ENCODE measurements at regions not wholly inside any gene's neighbourhood (a gene's known extent, or its start where the extent isn't known, plus 50 kb on each side); places are given as distances from the start of the nearest gene placed in this dataset.

DNA sequence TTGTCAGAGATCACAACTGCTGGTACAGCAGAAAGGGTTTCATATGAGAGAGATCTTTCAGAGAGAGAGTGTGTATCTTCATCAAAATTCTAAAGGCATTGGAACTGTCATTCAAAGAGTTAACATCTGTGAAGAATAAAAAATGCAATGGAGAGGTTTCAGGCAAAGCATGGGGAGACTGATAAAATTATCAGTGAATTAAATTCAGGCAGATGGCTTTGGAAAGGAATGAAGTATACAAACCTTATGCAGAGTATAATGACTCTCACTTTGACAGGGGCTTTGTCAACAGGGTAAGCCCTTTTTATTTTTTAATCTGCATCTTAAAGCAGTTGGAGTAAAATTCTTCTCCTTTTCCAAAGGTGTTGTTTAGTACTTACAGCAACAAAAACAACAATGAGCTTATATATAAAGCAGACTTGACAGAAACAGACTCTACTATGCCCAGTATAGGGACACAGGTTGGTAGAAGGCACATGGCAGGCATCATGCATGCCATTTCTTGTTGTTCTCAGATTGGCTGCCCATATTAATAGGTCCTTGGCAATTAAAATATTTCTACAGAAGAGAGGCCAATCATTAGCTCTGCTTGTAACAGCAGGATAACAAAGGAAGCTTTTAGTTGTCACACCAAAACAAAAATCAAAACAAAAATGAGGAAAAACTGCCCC, 54.9 kb upstream of the NXPH1 start:
- H3K4me3 ChIP-seq (ENCODE audit: low read length), result no peak overlapping the region
- TF ChIP-seq, protein P1, sequence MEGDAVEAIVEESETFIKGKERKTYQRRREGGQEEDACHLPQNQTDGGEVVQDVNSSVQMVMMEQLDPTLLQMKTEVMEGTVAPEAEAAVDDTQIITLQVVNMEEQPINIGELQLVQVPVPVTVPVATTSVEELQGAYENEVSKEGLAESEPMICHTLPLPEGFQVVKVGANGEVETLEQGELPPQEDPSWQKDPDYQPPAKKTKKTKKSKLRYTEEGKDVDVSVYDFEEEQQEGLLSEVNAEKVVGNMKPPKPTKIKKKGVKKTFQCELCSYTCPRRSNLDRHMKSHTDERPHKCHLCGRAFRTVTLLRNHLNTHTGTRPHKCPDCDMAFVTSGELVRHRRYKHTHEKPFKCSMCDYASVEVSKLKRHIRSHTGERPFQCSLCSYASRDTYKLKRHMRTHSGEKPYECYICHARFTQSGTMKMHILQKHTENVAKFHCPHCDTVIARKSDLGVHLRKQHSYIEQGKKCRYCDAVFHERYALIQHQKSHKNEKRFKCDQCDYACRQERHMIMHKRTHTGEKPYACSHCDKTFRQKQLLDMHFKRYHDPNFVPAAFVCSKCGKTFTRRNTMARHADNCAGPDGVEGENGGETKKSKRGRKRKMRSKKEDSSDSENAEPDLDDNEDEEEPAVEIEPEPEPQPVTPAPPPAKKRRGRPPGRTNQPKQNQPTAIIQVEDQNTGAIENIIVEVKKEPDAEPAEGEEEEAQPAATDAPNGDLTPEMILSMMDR (IDR thresholded peaks at IDR 0.05; ENCODE audit: insufficient read depth, low read depth, low read length, missing control alignments), result no peak
- no peak for DNase-seq (ENCODE audit: low read depth)

DNA sequence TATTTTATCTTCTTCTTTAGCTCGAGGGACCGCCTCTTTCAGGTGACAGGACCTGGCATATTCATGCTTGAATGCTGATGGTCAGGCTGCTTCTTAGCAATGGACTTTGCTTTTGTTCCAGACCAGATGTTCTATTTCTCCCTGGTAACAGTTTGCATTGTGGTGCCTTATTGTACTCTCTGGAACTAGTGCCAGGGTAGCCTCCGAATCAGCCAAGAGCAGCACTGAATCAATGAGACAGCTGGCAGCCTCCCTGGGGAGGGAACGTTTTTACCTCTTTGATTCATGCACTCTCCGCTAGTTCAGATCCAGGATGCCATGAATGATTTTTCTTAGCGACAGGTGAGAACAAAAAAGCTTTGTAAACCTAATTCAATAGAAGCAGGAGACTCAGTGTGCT, 54.1 kb upstream of the NXPH1 start:
- DNase-seq (ENCODE audit: low read depth), result no peak
- no peak overlapping the region for H3K4me3 ChIP-seq (ENCODE audit: low read length)
- TF ChIP-seq, protein P1 (IDR thresholded peaks at IDR 0.05; ENCODE audit: insufficient read depth, low read depth, low read length, missing control alignments), result no peak

DNA sequence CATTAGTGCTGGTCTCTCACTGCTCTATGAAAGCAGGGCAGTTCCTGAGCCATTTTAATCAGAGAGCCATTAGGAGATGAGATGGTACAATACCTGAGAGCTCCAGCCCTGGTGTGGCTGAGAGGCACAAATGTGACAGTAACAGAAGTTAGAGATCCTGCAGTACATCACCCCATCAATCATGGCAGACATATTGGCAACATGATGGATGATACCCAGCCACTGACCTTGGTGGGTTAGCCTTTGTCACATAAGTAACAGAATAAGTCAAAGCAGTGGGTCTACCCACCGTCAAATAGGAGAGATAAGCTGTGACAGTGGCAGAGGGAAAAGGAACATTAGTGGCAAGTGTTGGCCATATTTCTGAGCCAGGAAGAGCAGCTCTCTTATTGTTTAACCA, 53.3 kb upstream of the NXPH1 start:
- TF ChIP-seq, protein P1 (IDR thresholded peaks at IDR 0.05; ENCODE audit: insufficient read depth, low read depth, low read length, missing control alignments), result no peak
- DNase-seq (ENCODE audit: low read depth), result no peak

DNA sequence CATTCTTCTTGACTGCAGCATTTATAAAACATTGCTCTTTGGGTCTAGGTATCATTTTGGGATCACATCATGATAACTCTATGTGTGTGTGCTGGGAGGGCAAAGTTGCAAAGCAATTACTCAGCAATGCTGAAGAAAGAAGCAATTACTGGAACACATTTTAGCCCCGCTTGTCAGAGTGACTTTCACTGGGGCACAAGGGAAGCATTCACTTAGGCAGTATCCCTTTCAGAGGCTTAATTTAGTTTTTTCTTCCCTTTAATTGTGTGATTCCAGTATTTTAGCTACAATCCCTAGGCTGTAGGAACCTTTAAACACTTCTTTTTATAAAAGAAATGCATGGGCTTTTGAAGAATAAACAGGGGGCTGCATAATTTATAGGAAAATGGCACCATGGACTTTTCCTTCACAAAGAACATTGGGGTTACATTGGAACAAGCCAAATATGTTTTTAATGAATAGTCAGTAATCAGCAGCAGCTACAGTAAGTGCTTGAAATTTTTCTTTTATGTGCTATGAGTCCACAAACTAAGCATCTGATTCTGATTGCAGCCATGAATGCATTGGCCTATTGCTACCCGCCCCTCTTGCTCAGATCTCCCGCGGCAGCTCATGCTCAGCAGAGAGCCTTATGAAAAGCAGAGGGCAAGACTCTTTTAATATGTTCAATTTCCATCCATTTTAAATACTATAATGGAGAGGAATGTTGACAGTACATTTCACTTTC, 51.2 kb upstream of the NXPH1 start:
- TF ChIP-seq, protein P1 (IDR thresholded peaks at IDR 0.05; ENCODE audit: insufficient read depth, low read depth, low read length, missing control alignments), result no peak
- no peak for DNase-seq (ENCODE audit: low read depth)
- H3K4me3 ChIP-seq (ENCODE audit: low read length), result no peak overlapping the region

More for the DNA sequence above, 53.3 kb upstream of the NXPH1 start:
- H3K4me3 ChIP-seq (ENCODE audit: low read length), result no peak overlapping the region
